CD14-positive monocyte (primary cell): ENCODE measurements at regions not wholly inside any gene's neighbourhood (a gene's known extent, or its start where the extent isn't known, plus 50 kb on each side); places are given as distances from the start of the nearest gene placed in this dataset.

ENCODE experiments used
- DNase-seq, 3 donors: peaks; one replicate each; pipeline ENCODE4 v3.0.0-alpha.2; 2011 to 2022
- H2AFZ ChIP-seq: 2 replicates; pipeline ENCODE4 v1.6.0; 2012; ENCODE audit warnings: mild to moderate bottlenecking, low read depth, low read length, inconsistent platforms; ENCODE audit not compliant: insufficient read depth, poor library complexity, severe bottlenecking
- H3K27ac ChIP-seq, 2 donors: 1 replicate in 1 of 2; 2 replicates in 1 of 2; pipeline ENCODE4 v1.5.1; 2012 to 2013; ENCODE audit warnings: low read length in 2 of 2, control low read depth in 1 of 2, inconsistent platforms in 1 of 2, low read depth in 1 of 2, mild to moderate bottlenecking in 1 of 2
- H3K27me3 ChIP-seq, 2 donors: one replicate each; pipeline versions ENCODE4 v1.6.0 to v1.6.1; 2011 to 2013; ENCODE audit warnings: low read length in 2 of 2; ENCODE audit not compliant: control insufficient read depth in 2 of 2, insufficient read depth in 2 of 2
- H3K36me3 ChIP-seq, 2 donors: replicated peaks in 1 of 2; 1 replicate in 1 of 2; 2 replicates in 1 of 2; pipeline versions ENCODE4 v1.5.1 to v1.6.1; 2012 to 2013; ENCODE audit warnings: low read length in 2 of 2, control low read depth in 1 of 2, inconsistent platforms in 1 of 2, mild to moderate bottlenecking in 1 of 2; ENCODE audit not compliant: insufficient read depth in 2 of 2, control insufficient read depth in 1 of 2
- H3K4me1 ChIP-seq, 2 donors: 1 replicate in 1 of 2; 2 replicates in 1 of 2; pipeline versions ENCODE4 v1.5.1 to v1.6.1; 2012 to 2013; ENCODE audit warnings: low read length in 2 of 2, control low read depth in 1 of 2, inconsistent platforms in 1 of 2, mild to moderate bottlenecking in 1 of 2, moderate library complexity in 1 of 2; ENCODE audit not compliant: insufficient read depth in 2 of 2, control insufficient read depth in 1 of 2
- H3K4me2 ChIP-seq: replicated peaks from 2 replicates; pipeline ENCODE3; 2012; ENCODE audit warnings: low read length, moderate library complexity, mild to moderate bottlenecking; ENCODE audit not compliant: poor library complexity, severe bottlenecking; ENCODE audit errors: extremely low read depth
- H3K4me3 ChIP-seq, 3 experiments: fragments of 200-600 bp in 1 of 3; sonication (generic) in 1 of 3; replicated peaks in 1 of 3; 1 replicate in 2 of 3; 2 replicates in 1 of 3; pipeline ENCODE4 v1.5.1; 2011 to 2013; ENCODE audit warnings: low read length in 3 of 3, mild to moderate bottlenecking in 3 of 3, control low read depth in 2 of 3, low read depth in 2 of 3, inconsistent platforms in 1 of 3, moderate library complexity in 1 of 3
- H3K79me2 ChIP-seq: 2 replicates; pipeline ENCODE4 v1.6.0; 2012; ENCODE audit warnings: mild to moderate bottlenecking, control low read depth, inconsistent platforms, low read length, moderate library complexity; ENCODE audit not compliant: insufficient read depth
- H3K9ac ChIP-seq: 2 replicates; pipeline ENCODE4 v1.6.0; 2017; ENCODE audit warnings: low read length, mild to moderate bottlenecking; ENCODE audit not compliant: insufficient read depth, poor library complexity, severe bottlenecking
- H3K9me3 ChIP-seq, 2 donors: replicated peaks in 1 of 2; 1 replicate in 1 of 2; 2 replicates in 1 of 2; pipeline versions ENCODE4 v1.5.1 to v1.6.1; 2012 to 2013; ENCODE audit warnings: low read length in 2 of 2, control low read depth in 1 of 2; ENCODE audit not compliant: control insufficient read depth in 1 of 2, insufficient read depth in 1 of 2
- H4K20me1 ChIP-seq: 2 replicates; pipeline ENCODE4 v1.6.0; 2012; ENCODE audit warnings: mild to moderate bottlenecking, low read length, control low read depth, moderate library complexity; ENCODE audit not compliant: insufficient read depth
- H3K27ac Mint-ChIP-seq, 7 donors: one replicate each; pipeline ENCODE4 v1.8.0; 2020; ENCODE audit warnings: mild to moderate bottlenecking in 7 of 7, mixed read lengths in 7 of 7, moderate library complexity in 6 of 7, inconsistent platforms in 2 of 7
- H3K27me3 Mint-ChIP-seq, 3 donors: one replicate each; pipeline ENCODE4 v1.8.0; 2021 to 2022; ENCODE audit warnings: low read depth in 3 of 3, mild to moderate bottlenecking in 3 of 3, mixed read lengths in 3 of 3, moderate library complexity in 3 of 3, inconsistent platforms in 1 of 3
- H3K36me3 Mint-ChIP-seq, 2 donors: one replicate each; pipeline ENCODE4 v1.8.0; 2020; ENCODE audit warnings: mixed read lengths in 2 of 2, inconsistent platforms in 1 of 2, mild to moderate bottlenecking in 1 of 2
- H3K4me1 Mint-ChIP-seq: one replicate; pipeline ENCODE4 v1.8.0; 2020; ENCODE audit warnings: mild to moderate bottlenecking, mixed read lengths
- H3K4me3 Mint-ChIP-seq, 2 donors: one replicate each; pipeline ENCODE4 v1.8.0; 2020; ENCODE audit warnings: mild to moderate bottlenecking in 2 of 2, mixed read lengths in 2 of 2, moderate library complexity in 1 of 2
- H3K9me3 Mint-ChIP-seq, 7 donors: one replicate each; pipeline ENCODE4 v1.8.0; 2020 to 2022; ENCODE audit warnings: mixed read lengths in 7 of 7, mild to moderate bottlenecking in 6 of 7, moderate library complexity in 6 of 7, inconsistent platforms in 2 of 7
- WGBS: methylation state at CpG from one replicate; pipeline ENCODE4 v1.1.5; 2013; ENCODE audit warnings: missing lambda C conversion rate; ENCODE audit not compliant: insufficient coverage; 5-methylcytosine and 5-hydroxymethylcytosine counted together
- intact Hi-C, 2 donors: fragments of 100-400 bp; cut with micrococcal nuclease; formaldehyde crosslinking; loops; one replicate each; pipeline versions ENCODE4 v1.15.0 to v1.15.1; 2023
- TF ChIP-seq, protein P1 (sequence below): fragments of 200-600 bp; IDR thresholded peaks from one replicate; pipeline ENCODE4 v1.8.0; 2022; ENCODE audit warnings: antibody characterized with exemption, mild to moderate bottlenecking

DNA sequence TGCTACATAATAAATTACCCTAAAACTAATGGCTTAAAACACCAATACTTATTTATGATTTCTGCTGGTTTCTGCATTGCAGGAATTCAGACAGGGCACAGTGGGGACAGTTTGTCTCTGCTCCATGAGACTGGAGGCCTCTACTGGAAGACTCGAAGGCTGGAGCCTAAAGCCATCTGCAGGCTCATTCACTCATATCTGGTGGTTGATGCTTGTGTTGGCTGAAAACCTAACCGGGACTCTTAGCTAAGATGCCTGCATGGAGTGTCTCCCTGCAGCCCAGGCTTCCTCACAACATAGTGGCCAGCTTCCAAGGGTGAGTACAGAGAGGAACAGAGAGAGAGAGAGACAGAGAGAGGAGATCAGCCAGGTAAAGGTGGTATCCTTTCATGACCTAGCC, 195.5 kb upstream of the FOXA2 start:
- no peaks in the 10 kb centered on the region for H4K20me1 ChIP-seq
- no peak overlapping the region for H3K4me2 ChIP-seq
- peaks cover 0 to 6% (median 2%) of the 10 kb centered on the region in 7 donors for H3K9me3 Mint-ChIP-seq
- no peak overlapping the region for H3K27ac ChIP-seq
- H3K9me3 ChIP-seq: no peaks in the 10 kb centered on the region
- 100% methylated on average over 1 of the region's 2 CpGs for WGBS
- no peak overlapping the region for H3K9ac ChIP-seq
- no peaks in the 10 kb centered on the region for H3K36me3 ChIP-seq
- no peaks in the 10 kb centered on the region for H3K36me3 Mint-ChIP-seq
- H2AFZ ChIP-seq: no peak overlapping the region
- no peaks in the 10 kb centered on the region for H3K27me3 ChIP-seq
- H3K27me3 Mint-ChIP-seq: peaks cover 0 to 3% (median 2%) of the 10 kb centered on the region in 3 donors
- no peak for DNase-seq
- no peak overlapping the region for H3K4me3 Mint-ChIP-seq
- H3K4me1 ChIP-seq: no peaks in the 10 kb centered on the region
- no peak overlapping the region for H3K27ac Mint-ChIP-seq
- H3K79me2 ChIP-seq: no peaks in the 10 kb centered on the region
- no peak overlapping the region for H3K4me3 ChIP-seq
- TF ChIP-seq, protein P1, sequence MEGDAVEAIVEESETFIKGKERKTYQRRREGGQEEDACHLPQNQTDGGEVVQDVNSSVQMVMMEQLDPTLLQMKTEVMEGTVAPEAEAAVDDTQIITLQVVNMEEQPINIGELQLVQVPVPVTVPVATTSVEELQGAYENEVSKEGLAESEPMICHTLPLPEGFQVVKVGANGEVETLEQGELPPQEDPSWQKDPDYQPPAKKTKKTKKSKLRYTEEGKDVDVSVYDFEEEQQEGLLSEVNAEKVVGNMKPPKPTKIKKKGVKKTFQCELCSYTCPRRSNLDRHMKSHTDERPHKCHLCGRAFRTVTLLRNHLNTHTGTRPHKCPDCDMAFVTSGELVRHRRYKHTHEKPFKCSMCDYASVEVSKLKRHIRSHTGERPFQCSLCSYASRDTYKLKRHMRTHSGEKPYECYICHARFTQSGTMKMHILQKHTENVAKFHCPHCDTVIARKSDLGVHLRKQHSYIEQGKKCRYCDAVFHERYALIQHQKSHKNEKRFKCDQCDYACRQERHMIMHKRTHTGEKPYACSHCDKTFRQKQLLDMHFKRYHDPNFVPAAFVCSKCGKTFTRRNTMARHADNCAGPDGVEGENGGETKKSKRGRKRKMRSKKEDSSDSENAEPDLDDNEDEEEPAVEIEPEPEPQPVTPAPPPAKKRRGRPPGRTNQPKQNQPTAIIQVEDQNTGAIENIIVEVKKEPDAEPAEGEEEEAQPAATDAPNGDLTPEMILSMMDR: no peak
- intact Hi-C loops: no loop called here
- H3K4me1 Mint-ChIP-seq: no peaks in the 10 kb centered on the region

DNA sequence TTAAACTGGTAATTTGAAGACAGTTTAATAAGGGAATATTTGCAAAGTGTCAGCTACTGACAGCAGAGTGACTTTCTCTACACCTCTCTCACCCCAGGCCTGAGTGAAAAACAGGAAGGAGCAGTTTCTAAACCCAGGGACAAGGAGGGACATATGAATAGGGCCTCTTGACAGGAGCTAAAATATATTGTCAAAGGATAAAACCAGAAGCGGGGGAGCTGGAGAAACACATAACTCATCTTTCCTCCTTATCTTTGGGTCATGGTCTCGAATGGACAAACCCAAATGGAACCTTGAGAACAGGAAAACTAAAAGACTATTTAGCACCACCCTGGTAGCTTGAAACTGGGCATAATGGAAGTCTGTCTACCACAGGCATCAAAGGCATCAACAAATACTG, 197.5 kb upstream of the FOXA2 start:
- Histone ChIP-seq H3K4me3 (no peak overlapping the region), H3K4me2 (no peak overlapping the region), H3K27me3 (no peaks in the 10 kb centered on the region), H4K20me1 (no peaks in the 10 kb centered on the region), H3K36me3 (no peaks in the 10 kb centered on the region), H2AFZ (no peak overlapping the region), H3K79me2 (no peaks in the 10 kb centered on the region), H3K9me3 (no peaks in the 10 kb centered on the region), H3K9ac (no peak overlapping the region), H3K4me1 (no peaks in the 10 kb centered on the region), H3K27ac (no peak overlapping the region)
- WGBS: 70% methylated on average over 1 of the region's 2 CpGs
- no peak for DNase-seq
- no peak overlapping the region for H3K4me3 Mint-ChIP-seq
- TF ChIP-seq, protein P1: no peak
- H3K36me3 Mint-ChIP-seq: no peaks in the 10 kb centered on the region
- no peaks in the 10 kb centered on the region for H3K4me1 Mint-ChIP-seq
- H3K27me3 Mint-ChIP-seq: peaks cover 0 to 4% (median 2%) of the 10 kb centered on the region in 3 donors
- intact Hi-C loops: no loop called here
- H3K9me3 Mint-ChIP-seq: peaks cover 0 to 3% (median 0%) of the 10 kb centered on the region in 7 donors
- H3K27ac Mint-ChIP-seq: no peak overlapping the region
